GM12891 (cell line): ENCODE measurements at regions not wholly inside any gene's neighbourhood (a gene's known extent, or its start where the extent isn't known, plus 50 kb on each side); places are given as distances from the start of the nearest gene placed in this dataset.

Experiments
- DNase-seq: peaks from one replicate; pipeline ENCODE4 v3.0.0; 2011; ENCODE audit warnings: low spot score; ENCODE audit not compliant: insufficient read length
- FAIRE-seq: peaks from 2 replicates; lab custom pipeline; 2011; peaks lifted over from hg19 to GRCh38; lab: Jason Lieb, UNC
- PAX5 ChIP-seq: IDR thresholded peaks from 2 replicates; pipeline ENCODE4 v1.6.1; 2011; ENCODE audit warnings: low read length, moderate library complexity, mild to moderate bottlenecking; ENCODE audit not compliant: insufficient read depth, severe bottlenecking
- POLR2A ChIP-seq: IDR thresholded peaks from 2 replicates; pipeline ENCODE4 v1.6.1; 2011; ENCODE audit warnings: low read depth, low read length, control low read depth
- POLR2AphosphoS5 ChIP-seq: IDR thresholded peaks from 2 replicates; pipeline ENCODE4 v1.6.1; 2011; ENCODE audit warnings: low read depth, low read length, control low read depth
- POU2F2 ChIP-seq: IDR thresholded peaks from 2 replicates; pipeline ENCODE4 v1.6.1; 2011; ENCODE audit warnings: low read depth, mild to moderate bottlenecking, control low read depth, low read length, moderate library complexity
- SPI1 ChIP-seq: IDR thresholded peaks from 2 replicates; pipeline ENCODE4 v1.6.1; 2011; ENCODE audit warnings: low read depth, low read length, control low read depth
- TAF1 ChIP-seq: IDR thresholded peaks from 2 replicates; pipeline ENCODE4 v1.6.1; 2011; ENCODE audit warnings: low read depth, low read length, control low read depth

GRCh38 chr10:85280014-85280413, 951.6 kb downstream of the CCSER2 start:
- no peak for TF ChIP-seq SPI1
- TF ChIP-seq POLR2A = no peak
- no peak for TF ChIP-seq POU2F2
- FAIRE-seq = no peak
- DNase-seq = no peak

DNA sequence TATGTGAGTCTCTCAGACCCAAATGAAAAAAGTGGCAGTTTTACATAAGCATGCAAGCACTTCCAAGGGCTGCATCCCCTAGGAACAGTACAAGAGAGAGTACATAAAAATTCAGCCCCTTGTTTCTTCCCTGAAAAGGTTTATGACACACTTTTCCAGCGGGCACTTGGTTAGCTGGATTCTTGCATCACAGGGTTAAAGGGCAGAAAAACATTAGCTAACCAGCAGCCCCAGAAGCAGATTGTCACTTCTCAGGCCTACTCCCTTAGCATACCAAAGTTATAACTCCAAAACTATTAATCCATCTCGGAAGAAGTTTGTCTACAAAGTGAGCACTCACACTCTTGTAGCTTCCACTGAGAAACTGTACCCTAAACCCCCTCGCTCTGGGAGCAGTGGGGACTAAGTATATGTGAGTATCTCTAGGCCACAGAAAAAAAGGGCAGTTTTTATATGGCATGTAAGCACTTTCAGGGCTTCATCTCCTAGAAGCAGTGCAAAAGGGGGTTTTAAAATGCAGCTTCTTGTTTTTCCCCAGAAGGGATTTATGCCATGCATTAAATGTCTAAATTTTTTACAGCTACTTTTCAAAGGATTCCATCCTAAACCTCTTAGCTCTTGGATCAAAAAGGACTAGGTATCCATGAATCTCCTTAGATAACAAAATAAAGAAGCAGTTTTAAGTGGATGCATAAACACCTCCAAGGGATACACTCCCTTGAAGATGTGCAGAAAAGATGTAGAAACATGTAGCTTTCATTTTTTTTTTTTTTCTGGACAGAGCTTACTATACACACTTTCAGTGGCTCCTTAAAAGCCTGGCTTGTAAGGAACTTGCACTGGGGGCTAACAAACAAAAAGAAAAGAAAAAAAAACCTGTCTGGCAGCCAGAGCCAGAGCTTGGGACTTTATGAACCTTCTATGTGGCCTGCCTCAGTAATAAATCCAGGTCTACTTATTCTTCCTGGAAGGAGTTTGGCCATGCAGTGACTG, 956.7 kb downstream of the CCSER2 start:
- no peak for FAIRE-seq
- no peak for DNase-seq
- TF ChIP-seq POLR2AphosphoS5 = no peak
- TF ChIP-seq TAF1 = no peak
- TF ChIP-seq POU2F2 = no peak
- no peak for TF ChIP-seq PAX5
- TF ChIP-seq SPI1 = no peak
- TF ChIP-seq POLR2A = no peak

DNA sequence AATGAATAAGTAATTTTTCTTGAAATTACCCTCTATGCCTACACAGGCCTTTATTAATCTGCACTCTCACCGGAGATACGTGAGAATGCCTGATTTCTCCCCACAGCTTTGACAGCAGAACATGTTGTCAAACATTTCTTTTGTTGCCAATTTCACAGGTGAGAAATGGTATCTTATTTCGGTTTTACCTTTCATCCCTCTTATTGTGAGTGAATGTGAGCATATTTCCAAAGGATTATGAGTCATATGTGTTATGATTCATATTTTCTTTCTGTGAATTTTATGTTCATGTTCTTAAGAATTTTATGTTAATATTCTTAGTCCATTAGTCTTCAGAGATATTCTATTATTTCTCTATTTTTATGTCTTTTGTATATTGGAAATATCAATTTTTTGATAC, 965.1 kb downstream of the CCSER2 start:
- DNase-seq (no peak), FAIRE-seq (no peak)
- no peak for TF ChIP-seq TAF1
- no peak for TF ChIP-seq PAX5
- no peak for TF ChIP-seq POLR2A
- no peak for TF ChIP-seq POLR2AphosphoS5
- TF ChIP-seq POU2F2 = no peak
- no peak for TF ChIP-seq SPI1

GRCh38 chr10:85311613-85312337, 983.4 kb downstream of the CCSER2 start:
- DNase-seq (no peak), FAIRE-seq (no peak)
- TF ChIP-seq PAX5 = no peak
- no peak for TF ChIP-seq POLR2AphosphoS5
- no peak for TF ChIP-seq SPI1
- TF ChIP-seq POU2F2 = no peak
- TF ChIP-seq TAF1 = no peak

GRCh38 chr10:85315657-85316056, 987.3 kb downstream of the CCSER2 start:
- no peak for DNase-seq
- no peak for FAIRE-seq
- TF ChIP-seq PAX5 (no peak), TAF1 (no peak), POLR2AphosphoS5 (no peak), SPI1 (no peak), POU2F2 (no peak), POLR2A (no peak)

- DNase-seq (no peak), FAIRE-seq (no peak)
- TF ChIP-seq TAF1 = no peak
- TF ChIP-seq SPI1 = no peak
- no peak for TF ChIP-seq POU2F2
- TF ChIP-seq POLR2AphosphoS5 = no peak
- no peak for TF ChIP-seq PAX5
- no peak for TF ChIP-seq POLR2A
Measured at GRCh38 chr10:85316276-85316675, 987.9 kb downstream of the CCSER2 start.

GRCh38 chr10:85317827-85318226, 989.4 kb downstream of the CCSER2 start:
- TF ChIP-seq TAF1 = no peak
- FAIRE-seq (no peak), DNase-seq (no peak)

DNA sequence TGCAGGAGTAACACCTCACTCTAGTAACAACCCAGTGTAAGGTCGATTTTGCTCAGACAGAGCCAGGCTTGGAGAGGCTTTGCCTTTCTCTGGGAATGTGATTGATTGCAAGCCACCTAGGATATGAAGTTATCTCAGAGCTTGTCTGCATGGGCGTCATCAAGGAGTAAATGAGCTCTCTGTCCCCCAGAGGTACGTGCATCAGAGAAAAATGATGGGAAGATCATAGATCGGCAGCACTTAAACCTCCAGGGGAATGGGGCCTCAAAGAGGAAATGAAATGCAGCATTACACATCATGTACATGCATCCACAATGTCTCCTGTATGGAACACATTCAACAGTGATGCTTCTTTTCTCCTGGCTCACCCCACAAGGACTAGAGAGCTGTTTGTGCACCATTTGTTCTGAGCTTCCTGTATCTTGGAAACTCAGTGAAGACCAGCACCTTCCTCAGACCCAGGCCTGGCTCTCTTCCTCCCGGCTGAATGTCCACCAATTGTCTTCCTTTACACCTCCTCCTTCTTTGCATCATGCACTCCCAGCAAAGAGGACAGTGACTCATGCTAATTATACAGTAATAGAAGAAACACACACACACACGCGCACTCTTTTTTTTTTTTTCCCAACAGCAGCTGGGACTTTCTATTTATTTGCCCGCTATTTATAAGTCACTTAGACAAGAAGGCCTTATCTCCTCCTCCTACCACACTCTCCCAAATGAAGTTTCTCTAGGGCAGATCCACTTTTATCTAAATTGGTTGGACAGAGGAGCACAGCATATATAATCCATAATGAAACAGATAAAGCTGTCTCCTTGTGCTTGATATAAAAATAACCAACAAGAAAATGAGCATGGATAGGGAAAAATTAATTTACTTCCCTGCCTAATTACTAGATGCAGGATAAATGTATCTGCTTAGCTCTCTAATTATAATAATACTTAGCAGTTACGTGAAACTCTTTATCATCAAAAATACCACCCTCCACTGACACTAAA, 990.7 kb downstream of the CCSER2 start:
- FAIRE-seq = no peak
- no peak for DNase-seq
- TF ChIP-seq POLR2AphosphoS5 (no peak), PAX5 (no peak), POLR2A (no peak), POU2F2 (no peak), TAF1 (no peak), SPI1 (no peak)

DNA sequence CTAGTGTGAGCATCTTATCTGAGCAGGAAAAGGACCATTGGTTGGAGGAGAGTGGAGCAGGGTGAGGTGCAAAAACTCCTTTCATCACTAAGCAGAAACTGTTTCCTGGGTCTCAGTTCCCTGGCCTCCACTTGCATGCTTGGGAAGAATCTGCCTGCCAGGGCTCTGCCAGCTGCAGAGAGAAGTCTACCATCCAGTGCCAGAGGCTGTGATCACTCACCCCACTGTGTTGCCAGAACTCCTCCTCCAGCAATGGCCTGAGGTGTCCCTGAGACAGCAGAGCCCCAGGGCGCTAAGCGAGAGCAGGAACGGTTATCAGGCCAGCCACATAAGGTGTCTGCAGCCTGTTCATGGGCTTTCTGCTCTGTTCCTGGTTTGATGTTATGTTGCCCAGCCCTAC, 991.4 kb downstream of the CCSER2 start:
- FAIRE-seq (no peak), DNase-seq (no peak)
- no peak for TF ChIP-seq PAX5
